SK-N-MC (cell line): ENCODE measurements at regions not wholly inside any gene's neighbourhood (a gene's known extent, or its start where the extent isn't known, plus 50 kb on each side); places are given as distances from the start of the nearest gene placed in this dataset.
A peak's percentile ranks its signal among the peaks of the same experiment; 100 is the strongest.

Source experiments
- DNase-seq: peaks from one replicate; pipeline ENCODE4 v3.0.0-alpha.2; 2011; ENCODE audit warnings: low read depth, low spot score
- H3K27ac ChIP-seq: fragments of 200-600 bp; sonication (generic); 2 replicates; pipeline ENCODE4 v1.5.1; 2016; ENCODE audit warnings: mixed run types
- H3K36me3 ChIP-seq: fragments of 200-600 bp; sonication (generic); 2 replicates; pipeline ENCODE4 v1.6.1; 2017; ENCODE audit warnings: antibody characterized with exemption, low read length, mixed read lengths; ENCODE audit not compliant: insufficient read depth
- H3K4me3 ChIP-seq: fragments of 200-600 bp; sonication (generic); 2 replicates; pipeline ENCODE4 v1.5.1; 2016
- H3K9ac ChIP-seq: fragments of 200-600 bp; sonication (generic); 2 replicates; pipeline ENCODE4 v1.8.0; 2017; ENCODE audit warnings: mixed run types, mixed read lengths; ENCODE audit not compliant: insufficient read length
- H3K9me3 ChIP-seq: fragments of 200-600 bp; sonication (generic); 2 replicates; pipeline ENCODE4 v1.6.1; 2017; ENCODE audit warnings: low read depth, mild to moderate bottlenecking, antibody characterized with exemption, low read length, moderate library complexity, mixed read lengths
- EZH2 ChIP-seq: fragments of 200-600 bp; sonication (generic); IDR thresholded peaks from one replicate; pipeline ENCODE4 v1.6.1; 2017; ENCODE audit warnings: antibody characterized with exemption
- FOXP2 ChIP-seq: optimal IDR thresholded peaks from 2 replicates; pipeline ENCODE3; 2011; ENCODE audit warnings: mild to moderate bottlenecking, moderate library complexity; ENCODE audit not compliant: insufficient read depth; ENCODE audit errors: extremely low read length, control extremely low read depth
- POLR2AphosphoS5 ChIP-seq: IDR thresholded peaks from 2 replicates; pipeline ENCODE4 v1.6.1; 2012; ENCODE audit warnings: mild to moderate bottlenecking, low read depth, low read length, borderline replicate concordance

- TF ChIP-seq EZH2 (no peak), POLR2AphosphoS5 (no peak), FOXP2 (no peak)
- DNase-seq: no peak
Measured at GRCh38 chrX:120819126-120819525, 56.5 kb downstream of the CT47B1 start.

GRCh38 chrX:120813982-120814381, 61.7 kb downstream of the CT47B1 start:
- no peaks in the 10 kb centered on the region for H3K9me3 ChIP-seq
- DNase-seq: no peak

More at GRCh38 chrX:120819126-120819525, 56.5 kb downstream of the CT47B1 start:
- Histone ChIP-seq H3K4me3 (no peak overlapping the region), H3K9ac (no peak overlapping the region), H3K27ac (no peak overlapping the region), H3K9me3 (no peaks in the 10 kb centered on the region), H3K36me3 (no peaks in the 10 kb centered on the region)

GRCh38 chrX:120801426-120801825, 74.2 kb downstream of the CT47B1 start:
- H3K4me3 ChIP-seq: no peak overlapping the region
- H3K9ac ChIP-seq: no peak overlapping the region
- no peak overlapping the region for H3K27ac ChIP-seq
- no peak for DNase-seq
- TF ChIP-seq EZH2: no peak
- no peak for TF ChIP-seq POLR2AphosphoS5
- TF ChIP-seq FOXP2: no peak
- no peaks in the 10 kb centered on the region for H3K36me3 ChIP-seq
- H3K9me3 ChIP-seq: no peaks in the 10 kb centered on the region

More at GRCh38 chrX:120813982-120814381, 61.7 kb downstream of the CT47B1 start:
- no peak overlapping the region for H3K27ac ChIP-seq
- H3K9ac ChIP-seq: no peak overlapping the region
- no peak overlapping the region for H3K4me3 ChIP-seq
- no peaks in the 10 kb centered on the region for H3K36me3 ChIP-seq
- no peak for TF ChIP-seq POLR2AphosphoS5
- TF ChIP-seq FOXP2: no peak
- TF ChIP-seq EZH2: no peak

GRCh38 chrX:120797188-120797851, 78.3 kb downstream of the CT47B1 start:
- peak; percentile 42 for DNase-seq
- H3K27ac ChIP-seq: peak overlapping the region; percentile 90
- H3K4me3 ChIP-seq: peak overlapping the region; percentile 5; the same call in 1 of the 2 replicates
- H3K9ac ChIP-seq: no peak overlapping the region
- H3K36me3 ChIP-seq: no peaks in the 10 kb centered on the region
- TF ChIP-seq EZH2 (no peak), POLR2AphosphoS5 (no peak; the same call in 1 of the 2 replicates), FOXP2 (peak; percentile 76)
- no peaks in the 10 kb centered on the region for H3K9me3 ChIP-seq

- H3K4me3 ChIP-seq: no peak overlapping the region
- H3K36me3 ChIP-seq: no peaks in the 10 kb centered on the region
- no peak overlapping the region for H3K9ac ChIP-seq
- no peak for DNase-seq
- H3K27ac ChIP-seq: no peak overlapping the region
- H3K9me3 ChIP-seq: no peaks in the 10 kb centered on the region
- TF ChIP-seq POLR2AphosphoS5 (no peak), EZH2 (no peak), FOXP2 (no peak)
Measured at GRCh38 chrX:120795301-120795700, 80.4 kb downstream of the CT47B1 start.

GRCh38 chrX:120794525-120794975, 81.1 kb downstream of the CT47B1 start:
- no peaks in the 10 kb centered on the region for H3K9me3 ChIP-seq
- no peak overlapping the region for H3K4me3 ChIP-seq
- no peak for DNase-seq
- H3K27ac ChIP-seq: no peak overlapping the region
- no peak overlapping the region for H3K9ac ChIP-seq
- TF ChIP-seq FOXP2 (no peak), POLR2AphosphoS5 (no peak), EZH2 (no peak)
- H3K36me3 ChIP-seq: no peaks in the 10 kb centered on the region

GRCh38 chrX:120793098-120793497, 82.6 kb downstream of the CT47B1 start:
- no peak for TF ChIP-seq POLR2AphosphoS5
- no peak overlapping the region for H3K9ac ChIP-seq
- H3K9me3 ChIP-seq: no peaks in the 10 kb centered on the region
- no peak overlapping the region for H3K27ac ChIP-seq
- no peak for DNase-seq
- H3K4me3 ChIP-seq: no peak overlapping the region
- no peaks in the 10 kb centered on the region for H3K36me3 ChIP-seq

- DNase-seq: no peak
- no peak overlapping the region for H3K4me3 ChIP-seq
- H3K9ac ChIP-seq: no peak overlapping the region
- no peak overlapping the region for H3K27ac ChIP-seq
- TF ChIP-seq POLR2AphosphoS5: no peak
- TF ChIP-seq EZH2: no peak
- no peak for TF ChIP-seq FOXP2
- H3K9me3 ChIP-seq: no peaks in the 10 kb centered on the region
- H3K36me3 ChIP-seq: no peaks in the 10 kb centered on the region
Measured at GRCh38 chrX:120791013-120791643, 84.5 kb downstream of the CT47B1 start.
